Common myeloid progenitor, CD34-positive (primary cell): ENCODE measurements at regions not wholly inside any gene's neighbourhood (a gene's known extent, or its start where the extent isn't known, plus 50 kb on each side); places are given as distances from the start of the nearest gene placed in this dataset.

Experiments
- CTCF ChIA-PET: fragments of 350-600 bp; sonication (Branson Sonifier 250); formaldehyde crosslinking; loops from one replicate; lab custom pipeline; 2021; ENCODE audit warnings: antibody characterized with exemption; lab: Charles Lee
- POLR2A ChIA-PET: fragments of 350-600 bp; sonication (Branson Sonifier 250); formaldehyde crosslinking; loops from one replicate; lab custom pipeline; 2021; ENCODE audit warnings: antibody characterized with exemption; lab: Charles Lee
- DNase-seq, 3 donors: peaks; one replicate each; pipeline versions ENCODE4 v3.0.0 to v3.0.0-alpha.2; 2013
- H3K27ac ChIP-seq, 2 experiments: 1 replicate in 1 of 2; 2 replicates in 1 of 2; pipeline ENCODE4 v1.7.0; 2013; ENCODE audit warnings: inconsistent platforms in 2 of 2, low read length in 2 of 2, mild to moderate bottlenecking in 2 of 2, low read depth in 1 of 2, moderate library complexity in 1 of 2; ENCODE audit not compliant: severe bottlenecking in 2 of 2, insufficient read depth in 1 of 2, poor library complexity in 1 of 2
- H3K27me3 ChIP-seq, 5 experiments: replicated peaks in 2 of 5; 1 replicate in 3 of 5; 2 replicates in 2 of 5; pipeline versions ENCODE4 v1.6.1 to v1.7.0; 2013; ENCODE audit warnings: low read length in 4 of 5, mild to moderate bottlenecking in 2 of 5, moderate library complexity in 2 of 5, inconsistent platforms in 1 of 5; ENCODE audit not compliant: insufficient read depth in 5 of 5, control insufficient read depth in 4 of 5
- H3K36me3 ChIP-seq, 4 experiments: 1 replicate in 2 of 4; 2 replicates in 2 of 4; pipeline versions ENCODE4 v1.6.1 to v1.7.0; 2013; ENCODE audit warnings: low read length in 3 of 4, control low read depth in 1 of 4, mild to moderate bottlenecking in 1 of 4; ENCODE audit not compliant: control insufficient read depth in 4 of 4, insufficient read depth in 4 of 4
- H3K4me1 ChIP-seq, 4 experiments: 1 replicate in 3 of 4; 2 replicates in 1 of 4; pipeline versions ENCODE4 v1.6.1 to v1.7.1; 2013; ENCODE audit warnings: low read length in 3 of 4, mild to moderate bottlenecking in 3 of 4, control low read depth in 1 of 4, inconsistent platforms in 1 of 4, moderate library complexity in 1 of 4; ENCODE audit not compliant: control insufficient read depth in 4 of 4, insufficient read depth in 4 of 4; ENCODE audit errors: control extremely low read depth in 1 of 4
- H3K4me3 ChIP-seq, 7 experiments: 1 replicate in 4 of 7; 2 replicates in 3 of 7; pipeline versions ENCODE4 v1.5.1 to v1.7.0; 2013; ENCODE audit warnings: mild to moderate bottlenecking in 7 of 7, low read length in 6 of 7, moderate library complexity in 6 of 7, inconsistent platforms in 2 of 7, low read depth in 2 of 7, control low read depth in 1 of 7; ENCODE audit not compliant: insufficient read depth in 4 of 7, control insufficient read depth in 1 of 7; ENCODE audit errors: extremely low read depth in 1 of 7
- H3K9me3 ChIP-seq, 5 experiments: 1 replicate in 4 of 5; 2 replicates in 1 of 5; pipeline versions ENCODE4 v1.6.1 to v1.7.1; 2013; ENCODE audit warnings: low read length in 4 of 5, mild to moderate bottlenecking in 2 of 5, inconsistent platforms in 1 of 5, low read depth in 1 of 5, moderate library complexity in 1 of 5; ENCODE audit not compliant: control insufficient read depth in 4 of 5, insufficient read depth in 2 of 5; ENCODE audit errors: control extremely low read depth in 1 of 5
- WGBS: methylation state at CpG from one replicate; pipeline ENCODE4 v1.1.5; 2013; ENCODE audit not compliant: insufficient coverage; 5-methylcytosine and 5-hydroxymethylcytosine counted together

DNA sequence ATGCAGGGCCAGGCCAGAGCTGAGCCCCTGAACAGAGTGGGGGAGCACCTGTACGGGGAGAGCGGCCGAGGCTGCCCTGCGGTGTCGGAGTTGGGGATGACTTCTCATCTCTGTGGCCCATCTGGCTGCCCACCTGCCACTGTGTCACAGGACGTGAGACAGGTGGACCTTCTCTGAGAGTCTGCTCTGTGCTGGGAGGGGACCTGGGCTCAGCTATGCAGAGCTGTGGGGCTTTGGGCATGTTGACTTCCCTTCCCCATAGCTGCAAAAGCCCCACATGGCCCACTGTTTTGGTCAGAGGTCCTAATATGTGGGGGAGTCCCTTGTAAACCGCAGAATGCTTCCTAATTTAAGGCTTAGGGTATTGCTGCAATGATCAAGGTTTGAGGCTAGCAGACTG is 68.0 kb upstream of the TRPM1 start:
- H3K9me3 ChIP-seq: no peaks in the 10 kb centered on the region
- DNase-seq: no peak
- CTCF ChIA-PET: no interaction called here
- H3K4me3 ChIP-seq: no peak overlapping the region
- H3K4me1 ChIP-seq: no peaks in the 10 kb centered on the region
- no peaks in the 10 kb centered on the region for H3K27me3 ChIP-seq
- WGBS: 97% methylated on average over 6 of the region's 7 CpGs
- POLR2A ChIA-PET: no interaction called here
- no peaks in the 10 kb centered on the region for H3K36me3 ChIP-seq
- H3K27ac ChIP-seq: no peak overlapping the region

DNA sequence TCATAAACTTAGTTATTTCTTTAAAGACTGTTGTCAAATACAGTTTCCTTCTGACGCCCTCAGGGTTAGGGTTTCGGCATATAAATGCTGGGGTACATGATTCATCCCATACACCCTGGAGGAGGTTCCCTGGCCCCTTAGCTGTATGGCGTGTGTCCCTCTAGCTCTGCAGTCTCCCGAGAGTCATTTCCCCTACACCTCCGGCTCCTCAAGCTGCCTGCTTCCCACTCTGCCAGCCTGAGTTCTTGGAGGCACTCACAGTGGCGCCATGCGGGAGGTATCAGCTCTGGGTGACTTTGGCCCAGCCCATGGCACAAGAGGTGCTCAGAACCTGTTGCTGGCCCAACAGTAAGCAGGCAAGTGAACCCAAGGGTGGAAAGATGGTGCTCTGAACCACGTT is 70.2 kb upstream of the TRPM1 start:
- H3K4me3 ChIP-seq: no peak overlapping the region
- no peaks in the 10 kb centered on the region for H3K36me3 ChIP-seq
- H3K27ac ChIP-seq: no peak overlapping the region
- CTCF ChIA-PET: no interaction called here
- POLR2A ChIA-PET: no interaction called here
- H3K9me3 ChIP-seq: no peaks in the 10 kb centered on the region
- no peaks in the 10 kb centered on the region for H3K27me3 ChIP-seq
- WGBS: 97% methylated on average over 5 of the region's 8 CpGs
- H3K4me1 ChIP-seq: no peaks in the 10 kb centered on the region
- DNase-seq: no peak

DNA sequence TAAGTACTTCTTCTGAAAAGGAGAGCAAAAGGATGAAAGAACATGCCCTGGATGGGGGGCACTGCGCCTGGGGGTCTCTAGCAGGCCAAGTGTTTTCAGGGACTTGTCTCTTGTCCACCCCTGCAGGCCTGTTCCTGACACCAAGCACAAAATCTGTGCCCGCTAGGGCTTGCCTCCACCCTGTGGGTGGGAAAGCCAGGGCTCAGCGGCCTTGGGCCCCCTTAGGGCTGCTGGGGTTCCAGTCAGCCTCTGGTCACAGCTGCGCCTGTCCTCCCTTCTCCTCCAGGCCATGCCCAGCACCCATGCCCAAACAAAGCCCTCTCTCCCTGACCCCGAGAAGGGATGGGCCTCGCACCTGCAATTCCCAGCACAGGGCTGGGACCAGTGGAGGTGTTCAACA is 71.1 kb upstream of the TRPM1 start:
- DNase-seq: no peak
- Histone ChIP-seq H3K9me3 (no peaks in the 10 kb centered on the region), H3K4me3 (no peak overlapping the region), H3K4me1 (no peaks in the 10 kb centered on the region), H3K36me3 (no peaks in the 10 kb centered on the region), H3K27ac (no peak overlapping the region), H3K27me3 (no peaks in the 10 kb centered on the region)
- 100% methylated on average over 5 of the region's 6 CpGs for WGBS
- ChIA-PET CTCF (no interaction called here), POLR2A (no interaction called here)

DNA sequence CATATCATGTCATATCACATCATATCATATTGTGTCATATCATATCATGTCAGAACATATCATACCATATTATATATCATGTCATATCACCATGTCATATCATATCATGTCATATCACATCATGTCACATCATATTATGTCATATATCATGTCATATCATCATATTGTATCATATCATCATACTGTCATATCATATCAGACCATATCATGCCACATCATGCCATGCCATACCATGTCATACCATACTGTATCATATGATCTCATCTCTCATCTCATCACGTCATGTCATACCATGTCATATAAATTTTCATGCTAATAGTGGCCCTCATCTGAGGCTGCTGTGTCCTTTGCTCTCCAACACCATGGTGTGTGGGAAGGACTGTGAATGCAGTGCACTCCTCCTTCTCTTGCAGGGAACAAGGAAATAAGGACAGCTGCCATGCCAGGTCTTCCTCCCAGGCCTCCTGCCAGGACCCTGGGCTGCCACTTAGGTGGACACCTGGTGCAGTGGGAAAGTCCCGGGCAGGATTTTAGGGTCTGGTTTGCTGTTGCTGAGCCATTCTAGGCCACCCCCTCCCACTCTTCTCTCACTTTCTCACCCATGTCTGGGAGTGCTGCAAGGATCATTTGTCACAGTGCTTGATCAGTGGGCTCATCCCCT is 72.4 kb upstream of the TRPM1 start:
- Histone ChIP-seq H3K9me3 (no peaks in the 10 kb centered on the region), H3K4me3 (no peak overlapping the region), H3K27me3 (no peaks in the 10 kb centered on the region), H3K36me3 (no peaks in the 10 kb centered on the region), H3K27ac (no peak overlapping the region), H3K4me1 (peaks cover 0 to 9% (median 0%) of the 10 kb centered on the region in 4 experiments)
- ChIA-PET CTCF (no interaction called here), POLR2A (no interaction called here)
- 100% methylated on average over 2 of the region's 2 CpGs for WGBS
- no peak for DNase-seq

DNA sequence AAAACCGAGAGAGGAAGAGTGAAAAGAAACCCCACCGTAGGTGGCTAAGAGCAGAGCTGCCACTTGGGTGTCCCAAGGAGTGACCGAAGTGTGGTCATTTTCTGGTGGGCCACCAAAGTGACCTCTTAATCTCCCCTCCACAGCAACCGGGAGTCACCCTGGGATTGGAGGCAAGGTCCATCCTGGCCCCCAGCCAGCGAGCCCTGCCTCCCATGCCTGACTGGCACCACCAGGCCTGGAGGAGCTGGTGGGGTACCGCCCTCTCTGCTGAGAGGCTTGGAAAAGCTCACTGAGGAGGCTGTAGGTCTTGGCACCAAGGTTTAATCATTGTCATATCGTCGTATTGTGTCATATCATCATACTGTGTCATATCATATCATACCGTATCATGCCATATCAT is 74.0 kb upstream of the TRPM1 start:
- CTCF ChIA-PET: no interaction called here
- no peak overlapping the region for H3K27ac ChIP-seq
- H3K4me3 ChIP-seq: no peak overlapping the region
- no peak for DNase-seq
- H3K4me1 ChIP-seq: peaks cover 0 to 17% (median 0%) of the 10 kb centered on the region in 4 experiments
- 85% methylated on average over 5 of the region's 9 CpGs for WGBS
- no peaks in the 10 kb centered on the region for H3K27me3 ChIP-seq
- H3K36me3 ChIP-seq: no peaks in the 10 kb centered on the region
- peaks cover 0 to 2% (median 0%) of the 10 kb centered on the region in 5 experiments for H3K9me3 ChIP-seq
- POLR2A ChIA-PET: no interaction called here

DNA sequence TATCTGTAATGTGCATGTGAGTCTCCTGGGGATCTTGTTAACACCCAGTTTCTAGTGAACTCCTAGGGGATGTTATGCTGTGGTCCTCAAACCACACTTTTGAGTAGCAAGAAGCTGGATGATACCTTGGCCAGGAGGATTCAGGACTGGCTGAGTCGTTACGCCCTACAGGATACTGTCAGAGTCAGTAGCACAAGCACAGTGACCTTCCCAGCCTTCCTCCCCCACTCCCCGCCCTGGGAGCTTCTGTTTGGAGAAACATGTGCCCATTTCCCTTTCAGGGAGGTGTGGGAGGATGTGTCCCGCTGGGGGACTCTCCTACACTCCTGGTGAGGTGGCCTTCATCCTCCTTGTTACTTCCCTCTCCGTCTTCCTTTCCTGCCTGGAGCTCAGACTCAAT is 76.4 kb upstream of the TRPM1 start:
- ChIA-PET POLR2A (no interaction called here), CTCF (no interaction called here)
- 61% methylated on average over 4 of the region's 5 CpGs for WGBS
- no peaks in the 10 kb centered on the region for H3K27me3 ChIP-seq
- H3K4me1 ChIP-seq: peaks cover 0 to 17% (median 0%) of the 10 kb centered on the region in 4 experiments
- no peak for DNase-seq
- H3K27ac ChIP-seq: no peak overlapping the region
- H3K9me3 ChIP-seq: peaks cover 0 to 8% (median 4%) of the 10 kb centered on the region in 5 experiments
- no peak overlapping the region for H3K4me3 ChIP-seq
- H3K36me3 ChIP-seq: no peaks in the 10 kb centered on the region

DNA sequence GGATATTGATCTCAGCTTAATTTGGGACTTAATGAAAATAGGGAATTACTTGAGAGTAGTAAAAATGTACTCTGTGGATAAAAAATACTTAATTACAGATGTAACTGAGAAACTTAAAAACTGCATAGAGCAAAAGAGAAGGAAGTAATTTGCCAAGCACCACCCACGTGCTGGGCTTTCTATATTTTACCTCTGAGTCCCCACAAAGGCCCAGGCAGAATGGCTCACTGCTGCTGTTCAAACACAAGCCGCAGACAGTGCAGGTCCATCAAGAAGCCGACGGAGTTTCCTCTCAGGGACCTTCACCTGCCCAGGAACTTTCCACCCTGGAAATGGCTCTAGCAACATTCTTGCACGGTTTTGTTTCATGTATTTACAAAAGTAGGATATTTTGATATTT is 77.2 kb upstream of the TRPM1 start:
- POLR2A ChIA-PET: no interaction called here
- 74% methylated on average over 4 of the region's 5 CpGs for WGBS
- no peak overlapping the region for H3K4me3 ChIP-seq
- H3K4me1 ChIP-seq: peaks cover 0 to 17% (median 0%) of the 10 kb centered on the region in 4 experiments
- DNase-seq: no peak
- CTCF ChIA-PET: no interaction called here
- H3K27me3 ChIP-seq: no peaks in the 10 kb centered on the region
- no peaks in the 10 kb centered on the region for H3K36me3 ChIP-seq
- H3K27ac ChIP-seq: no peak overlapping the region
- peaks cover 0 to 11% (median 4%) of the 10 kb centered on the region in 5 experiments for H3K9me3 ChIP-seq
